GM10248 (cell line): ENCODE measurements at regions not wholly inside any gene's neighbourhood (a gene's known extent, or its start where the extent isn't known, plus 50 kb on each side); places are given as distances from the start of the nearest gene placed in this dataset.

Source experiments
- CTCF ChIA-PET: fragments of 300-600 bp; sonication (Branson Sonifier 250); formaldehyde crosslinking; extraction: SDS; loops from one replicate; lab custom pipeline; 2021; ENCODE audit warnings: antibody characterized with exemption; lab: Yijun Ruan, JAX
- POLR2A ChIA-PET: fragments of 350-650 bp; sonication (Branson Sonifier 250); formaldehyde crosslinking; extraction: SDS; loops from one replicate; lab custom pipeline; 2020; ENCODE audit warnings: antibody characterized with exemption; lab: Yijun Ruan, JAX
- DNase-seq: peaks from one replicate; pipeline ENCODE4 v3.0.0; 2012; ENCODE audit errors: extremely low spot score
- CTCF ChIP-seq: IDR thresholded peaks from 2 replicates; pipeline ENCODE4 v1.5.1; 2012; ENCODE audit warnings: mild to moderate bottlenecking, low read depth; ENCODE audit errors: extremely low read depth, missing control alignments, control extremely low read depth

GRCh38 chr9:118558891-118559290 lies 810.3 kb downstream of the BRINP1 start:
- DNase-seq, result no peak
- POLR2A ChIA-PET, result no interaction called here
- CTCF ChIA-PET, result no interaction called here
- no peak for TF ChIP-seq CTCF

- no peak for DNase-seq
- POLR2A ChIA-PET, result no interaction called here
- CTCF ChIA-PET, result interaction anchor here (0.7 to 1.7 kb wide), 4 partner anchors 10 to 49 kb away, joined by 3 to 8 read pairs (median 4); no protein-coding TSS in a partner anchor
- TF ChIP-seq CTCF, result no peak
These were observed 808.2 kb downstream of the BRINP1 start for GRCh38 chr9:118561051-118561450.

- ChIA-PET CTCF (no interaction called here), POLR2A (no interaction called here)
- no peak for DNase-seq
These were observed 805.6 kb downstream of the BRINP1 start for GRCh38 chr9:118563677-118564076.

GRCh38 chr9:118567861-118568260 lies 801.4 kb downstream of the BRINP1 start:
- ChIA-PET CTCF (no interaction called here), POLR2A (no interaction called here)
- TF ChIP-seq CTCF, result no peak
- DNase-seq, result no peak

More at GRCh38 chr9:118563677-118564076, 805.6 kb downstream of the BRINP1 start:
- no peak for TF ChIP-seq CTCF

- DNase-seq, result no peak
- ChIA-PET CTCF (no interaction called here), POLR2A (no interaction called here)
- TF ChIP-seq CTCF, result no peak
These were observed 800.5 kb downstream of the BRINP1 start for GRCh38 chr9:118568704-118569103.

- no peak for TF ChIP-seq CTCF
- CTCF ChIA-PET, result no interaction called here
- POLR2A ChIA-PET, result no interaction called here
- no peak for DNase-seq
These were observed 800.1 kb downstream of the BRINP1 start for GRCh38 chr9:118569148-118569547.

- TF ChIP-seq CTCF, result no peak
- DNase-seq, result no peak
- CTCF ChIA-PET, result no interaction called here
- POLR2A ChIA-PET, result no interaction called here
These were observed 799.2 kb downstream of the BRINP1 start for GRCh38 chr9:118570066-118570465.
